Tongue (tissue), 1 donor: ENCODE measurements at regions not wholly inside any gene's neighbourhood (a gene's known extent, or its start where the extent isn't known, plus 50 kb on each side); places are given as distances from the start of the nearest gene placed in this dataset.
A peak's percentile ranks its signal among the peaks of the same experiment; 100 is the strongest.

Source experiments
- DNase-seq: peaks from one replicate; pipeline ENCODE4 v3.0.0-alpha.2; 2015

DNA sequence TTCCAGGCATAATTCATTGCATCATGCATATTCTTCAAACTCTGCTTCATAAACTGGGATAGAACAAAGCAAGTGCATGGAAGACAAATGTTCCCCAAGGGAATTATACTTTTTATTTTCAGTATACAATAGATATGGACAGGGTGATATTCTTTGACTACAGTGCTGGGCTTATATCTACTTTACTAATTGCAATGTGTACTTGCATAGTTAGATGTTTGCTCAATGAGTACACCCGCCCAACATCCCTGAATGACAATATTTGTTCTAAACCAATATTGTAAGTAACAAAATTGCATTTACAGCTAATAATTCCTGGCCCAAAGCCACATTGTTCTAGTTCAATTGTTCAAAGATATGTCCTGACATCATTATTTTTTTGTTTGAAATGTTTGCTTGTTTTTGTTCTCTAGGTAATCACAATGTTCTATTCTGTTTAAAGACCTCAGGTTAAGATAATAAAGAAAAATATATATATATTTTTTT, 171.4 kb downstream of the PTN start:
- no peak for DNase-seq

DNA sequence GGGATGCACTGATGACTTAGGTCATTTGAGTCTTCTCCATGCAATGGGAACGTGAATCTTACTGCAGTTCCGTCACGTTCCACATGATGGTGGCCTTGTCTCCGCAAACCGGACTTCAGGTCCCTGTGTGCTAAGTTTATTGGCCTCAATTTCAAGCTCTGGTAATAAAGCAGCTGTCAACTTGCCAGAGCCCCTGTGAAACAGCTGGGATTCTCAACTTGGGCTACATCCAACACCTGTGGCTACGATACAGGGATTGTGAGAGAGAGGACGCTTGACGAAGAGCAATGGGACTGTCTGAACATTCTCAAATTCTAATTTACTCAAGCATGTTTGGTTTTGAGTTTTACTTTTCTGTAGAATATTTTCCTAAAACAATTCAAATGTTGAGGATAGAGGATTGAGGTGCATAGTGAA, 174.2 kb downstream of the PTN start:
- peak; percentile 97 for DNase-seq

DNA sequence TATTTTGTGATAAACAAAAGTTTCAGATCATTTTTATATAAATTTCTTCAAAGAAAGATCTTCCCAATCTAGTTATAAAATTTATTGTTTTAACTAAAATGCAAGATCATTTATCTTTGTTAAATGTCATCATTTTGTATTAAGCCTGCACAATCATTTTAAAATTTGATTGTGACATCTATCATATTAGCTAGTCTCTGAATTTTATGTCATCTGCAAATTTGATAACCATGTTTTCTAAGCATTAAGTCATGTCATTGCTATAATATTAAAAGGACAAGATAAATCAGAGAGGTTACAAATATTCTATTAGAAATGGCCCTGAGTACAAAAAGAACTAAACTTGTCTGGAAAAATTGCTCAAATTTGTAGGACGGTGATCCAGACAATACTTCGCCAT, 175.9 kb downstream of the PTN start:
- DNase-seq: no peak

DNA sequence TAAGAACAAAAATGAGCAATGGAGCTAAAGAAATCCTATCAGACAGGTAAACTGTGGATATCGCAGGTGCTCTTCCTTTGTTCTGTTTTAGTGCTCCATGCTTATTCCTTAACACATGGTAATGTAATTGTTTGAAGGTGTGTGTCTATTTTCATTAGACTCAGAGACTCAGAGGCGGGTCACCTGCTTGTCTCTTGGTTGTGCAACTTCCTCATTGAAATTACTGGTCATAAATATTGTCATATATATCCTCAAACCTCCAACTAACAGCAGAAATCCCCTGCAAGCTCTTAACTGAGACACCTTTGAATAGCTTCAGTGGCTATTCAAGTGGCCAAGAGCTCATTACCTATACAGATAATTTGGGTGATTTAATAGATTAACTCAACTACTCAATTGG, 177.2 kb downstream of the PTN start:
- DNase-seq: no peak

DNA sequence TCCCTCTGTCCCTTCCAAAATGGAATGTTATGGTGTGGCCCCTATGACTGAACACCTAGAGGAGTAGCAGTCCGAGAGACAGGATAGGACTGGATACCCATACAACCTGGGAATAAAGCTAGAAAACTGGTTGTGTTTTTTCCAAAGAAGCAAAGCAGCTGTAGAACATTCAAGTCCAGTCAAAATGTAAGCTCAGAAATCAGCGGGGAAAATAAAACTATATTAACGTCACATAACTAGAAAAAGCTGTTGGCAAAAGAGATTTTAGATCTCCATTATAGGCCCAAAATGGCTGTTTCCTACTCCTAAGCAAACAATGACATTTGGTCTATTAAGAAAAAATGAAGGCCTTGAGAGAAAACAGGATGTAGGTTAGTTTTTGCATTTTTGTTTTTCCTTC, 177.7 kb downstream of the PTN start:
- peak; percentile 22 for DNase-seq

DNA sequence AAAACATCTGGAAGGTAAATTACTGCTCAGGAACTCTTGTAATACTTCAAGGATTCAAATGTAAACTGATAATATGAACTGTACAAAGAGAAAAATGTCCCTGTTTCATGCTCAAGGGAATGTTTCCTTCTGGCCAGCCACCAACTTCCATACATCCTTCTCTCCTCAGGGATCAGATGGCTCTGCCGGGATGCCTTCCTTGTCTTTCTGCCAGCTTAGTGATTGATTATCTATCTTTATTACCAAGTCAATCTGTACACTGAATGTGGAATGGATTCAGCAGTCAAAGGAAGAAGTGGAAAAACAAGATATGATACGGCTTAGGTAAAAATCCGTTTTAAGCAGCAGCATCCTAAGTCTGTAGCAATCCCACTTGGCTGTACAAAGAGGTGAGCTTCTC, 178.3 kb downstream of the PTN start:
- DNase-seq: no peak

DNA sequence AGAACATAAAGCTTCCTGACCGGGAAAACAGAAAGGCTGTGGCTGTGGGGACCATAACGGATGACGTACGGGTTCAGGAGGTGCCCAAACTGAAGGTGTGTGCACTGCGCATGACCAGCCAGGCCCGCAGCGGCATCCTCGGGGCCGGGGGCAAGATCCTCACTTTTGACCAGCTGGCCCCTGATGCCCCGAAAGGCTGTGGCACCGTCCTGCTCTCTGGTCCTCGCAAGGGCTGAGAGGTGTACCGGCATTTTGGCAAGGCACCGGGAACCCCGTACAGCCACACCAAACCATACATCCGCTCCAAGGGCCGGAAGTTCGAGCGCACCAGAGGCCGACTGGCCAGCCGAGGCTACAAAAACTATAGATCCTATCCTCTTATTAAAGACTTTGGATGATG, 179.3 kb downstream of the PTN start:
- DNase-seq: no peak

DNA sequence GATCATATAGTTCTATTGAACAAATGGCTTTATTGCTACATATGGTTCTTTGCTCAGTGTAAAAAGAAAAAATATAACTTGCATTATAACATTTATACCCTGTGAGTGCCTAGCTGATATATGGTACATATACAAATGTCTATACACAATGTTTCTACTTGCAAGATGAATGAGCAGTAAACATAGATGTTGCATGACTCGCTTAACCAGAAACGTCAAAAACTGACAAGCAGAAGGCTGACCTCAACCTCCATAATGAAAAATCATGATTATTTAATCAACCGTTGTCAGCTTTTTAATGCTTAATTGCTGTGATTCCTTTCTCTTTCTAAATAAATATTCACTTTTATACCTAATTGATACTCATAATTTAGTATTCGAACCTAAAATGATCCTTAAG, 183.3 kb downstream of the PTN start:
- no peak for DNase-seq

DNA sequence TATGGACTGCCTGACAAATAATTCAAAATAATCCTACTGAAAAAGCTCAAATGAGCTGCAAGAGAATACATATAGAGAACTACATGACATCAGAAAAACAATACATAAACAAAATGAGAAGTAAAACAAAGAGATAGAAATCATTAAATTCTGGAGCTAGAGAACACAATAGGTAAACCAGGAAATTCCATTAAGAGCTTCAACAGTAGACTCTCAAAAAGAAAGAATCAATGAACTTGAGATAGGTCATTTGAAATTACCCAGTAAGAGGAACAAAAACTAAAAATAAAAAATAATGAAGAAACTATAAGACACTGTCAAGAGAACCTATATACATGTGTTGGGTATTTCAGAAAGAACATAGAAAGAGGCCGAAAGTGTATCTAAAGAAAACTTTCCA, 186.3 kb downstream of the PTN start:
- DNase-seq: no peak

DNA sequence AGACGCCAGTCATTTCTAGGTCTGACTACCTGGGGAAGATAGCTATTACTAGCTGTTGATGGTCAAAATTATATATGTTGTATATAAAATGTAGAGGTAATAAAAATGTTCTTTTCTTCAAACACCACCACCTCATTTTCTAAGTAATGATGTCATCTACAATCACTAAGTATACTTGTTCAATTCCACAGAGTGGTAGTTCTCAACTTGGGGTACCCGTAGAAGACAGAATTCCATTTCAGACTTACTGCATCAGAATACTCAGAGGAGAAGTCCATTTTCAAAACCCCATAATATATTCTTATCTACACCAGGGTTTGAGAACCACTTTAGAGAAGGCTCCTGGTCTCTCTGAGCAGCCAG, 191.9 kb downstream of the PTN start:
- no peak for DNase-seq

DNA sequence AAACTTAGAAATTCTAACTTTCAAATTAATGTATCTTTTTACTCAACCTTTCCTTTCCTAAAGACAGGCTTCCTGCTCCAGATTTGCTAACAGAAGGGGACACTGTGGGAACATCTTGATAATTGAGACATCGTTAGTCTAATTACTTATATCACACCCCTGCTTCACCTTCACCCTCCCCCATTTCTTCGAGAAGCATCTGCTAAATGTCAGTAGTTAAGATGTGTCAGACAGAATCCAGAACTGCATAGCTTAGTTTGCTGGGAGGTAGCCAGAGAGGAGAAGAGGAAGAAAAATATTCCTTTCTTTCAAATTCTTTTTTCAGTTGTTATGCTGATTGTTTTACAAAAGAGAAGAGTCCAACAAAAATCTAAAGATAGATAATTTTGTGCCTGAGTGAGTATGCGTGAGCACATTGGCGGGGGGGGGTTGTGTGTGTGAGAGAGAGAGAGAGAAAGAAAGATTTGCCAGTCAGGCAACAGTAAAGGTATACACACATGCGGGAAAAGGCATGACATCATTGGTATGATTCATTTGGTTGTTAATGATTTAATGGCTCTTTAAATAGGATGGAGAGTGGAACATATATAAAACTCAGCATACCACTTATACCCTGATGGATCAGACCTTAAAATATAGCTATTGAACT, 192.4 kb downstream of the PTN start:
- DNase-seq: peak; percentile 62

DNA sequence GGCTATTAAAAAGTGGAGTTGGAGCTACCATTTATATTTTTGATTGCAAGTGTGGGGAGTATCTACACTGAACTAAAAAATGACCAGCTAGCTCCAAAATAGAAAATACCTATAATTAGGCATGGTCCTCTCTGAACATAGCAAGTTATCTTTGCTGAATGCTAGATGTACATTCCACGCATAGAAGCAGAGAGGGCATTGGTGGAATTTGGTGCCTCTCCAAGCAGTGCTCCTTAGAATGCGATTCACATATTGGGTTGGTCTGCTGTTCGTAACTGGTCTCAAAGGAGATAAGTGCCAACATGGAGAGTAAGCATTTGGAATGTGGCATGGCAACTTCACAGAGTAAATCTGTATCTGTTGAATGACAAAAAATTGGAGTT, 196.2 kb downstream of the PTN start:
- DNase-seq: no peak

DNA sequence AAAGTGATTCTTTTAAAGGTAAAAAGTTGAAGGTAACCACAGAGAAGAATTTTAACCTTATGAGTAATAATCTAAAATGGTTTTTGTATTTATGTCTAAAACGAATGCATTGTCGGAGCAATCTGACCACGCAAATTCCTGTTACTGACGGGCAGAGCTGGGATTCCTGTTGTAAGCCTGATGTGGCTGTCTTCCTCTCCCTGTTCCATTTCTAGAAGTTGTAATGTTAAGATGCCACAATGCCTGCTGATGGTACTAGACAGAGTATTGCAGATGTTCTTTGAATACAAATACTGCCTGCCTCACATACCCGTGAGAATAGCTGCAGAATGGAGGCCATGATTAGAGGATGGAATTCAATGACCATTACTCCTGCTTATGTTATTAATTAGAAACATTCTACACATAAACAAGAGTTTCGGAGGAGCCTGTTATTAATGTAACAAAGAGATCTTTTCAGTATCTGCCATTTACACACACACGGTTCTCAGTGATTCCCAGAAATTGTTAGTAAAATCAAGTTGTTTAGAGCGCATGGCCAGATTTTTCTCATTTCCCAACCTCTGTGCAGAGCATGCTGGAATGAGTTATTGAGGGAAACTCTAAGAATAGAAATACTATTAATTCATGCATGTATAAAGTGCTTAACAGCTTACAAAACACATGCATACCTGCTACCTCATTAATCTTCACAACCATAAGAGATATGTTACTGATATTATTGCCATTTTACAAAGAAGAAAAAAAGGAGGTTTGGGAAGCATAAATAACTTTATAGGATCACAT, 196.8 kb downstream of the PTN start:
- no peak for DNase-seq

DNA sequence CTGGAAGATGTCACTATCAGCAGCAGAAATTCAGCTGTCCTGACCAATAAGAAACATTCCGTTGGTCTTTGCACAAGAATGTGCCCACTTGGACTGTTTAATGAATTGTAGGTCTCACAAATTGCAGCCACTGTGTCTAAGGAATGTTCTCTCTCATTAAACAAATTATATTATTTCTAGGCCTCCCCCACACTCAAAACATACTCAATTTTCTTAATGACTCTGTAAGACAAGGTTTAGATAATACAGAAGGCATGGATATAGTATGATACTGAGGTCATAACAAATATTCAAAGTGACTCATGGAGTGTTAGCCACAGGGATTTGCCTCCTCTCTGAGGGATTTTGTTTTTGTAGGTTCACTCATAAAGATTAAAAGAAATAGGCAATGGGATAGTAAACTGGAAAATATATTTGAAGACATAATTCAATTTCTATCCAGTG, 197.5 kb downstream of the PTN start:
- no peak for DNase-seq

DNA sequence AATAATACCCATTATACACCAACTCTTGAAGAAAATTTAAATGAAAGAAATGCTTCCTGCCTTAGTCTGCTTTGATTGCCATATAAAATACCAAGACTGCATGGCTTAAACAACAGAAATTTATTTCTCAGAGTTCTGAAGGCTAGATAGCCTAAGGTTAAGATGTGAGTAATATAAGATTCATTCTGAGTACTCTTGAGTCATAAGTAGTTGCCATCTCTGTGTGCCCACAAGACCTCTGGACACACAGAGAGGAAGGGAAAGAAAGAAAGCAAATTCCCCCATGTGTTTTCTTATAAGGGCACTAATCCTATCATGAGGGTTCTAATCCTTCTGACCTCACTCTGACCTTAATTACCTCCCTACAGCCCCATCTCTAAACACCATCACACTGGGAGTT, 201.2 kb downstream of the PTN start:
- DNase-seq: no peak

DNA sequence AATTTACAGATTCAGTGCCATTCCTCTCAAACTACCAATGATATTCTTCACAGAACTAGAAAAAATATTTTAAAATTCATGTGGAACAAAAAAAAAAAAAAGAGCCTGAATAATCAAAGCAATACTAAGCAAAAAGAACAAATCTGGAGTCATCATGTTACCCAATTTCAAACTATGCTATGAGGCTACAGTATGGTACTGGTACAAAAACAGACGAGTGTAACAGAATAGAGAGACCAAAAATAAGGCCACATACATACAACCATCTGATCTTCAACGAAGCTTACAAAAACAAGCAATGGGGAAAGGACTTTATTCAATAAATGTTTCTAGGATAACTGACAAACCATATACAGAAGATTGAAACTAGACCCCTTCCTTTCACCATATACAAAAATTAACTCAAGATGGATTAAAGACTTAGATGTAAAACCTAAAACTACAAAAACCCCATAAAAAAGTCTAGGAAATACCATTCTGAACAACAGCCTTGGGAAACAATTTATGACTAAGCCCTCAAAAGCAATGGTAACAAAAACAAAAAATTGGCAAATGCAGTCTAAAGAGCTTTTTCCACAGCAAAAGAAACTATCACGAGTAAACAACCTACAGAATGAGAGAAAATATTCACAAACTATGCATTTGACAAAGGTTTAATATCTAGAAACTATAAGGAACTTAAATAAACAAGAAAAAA, 207.7 kb downstream of the PTN start:
- DNase-seq: no peak

DNA sequence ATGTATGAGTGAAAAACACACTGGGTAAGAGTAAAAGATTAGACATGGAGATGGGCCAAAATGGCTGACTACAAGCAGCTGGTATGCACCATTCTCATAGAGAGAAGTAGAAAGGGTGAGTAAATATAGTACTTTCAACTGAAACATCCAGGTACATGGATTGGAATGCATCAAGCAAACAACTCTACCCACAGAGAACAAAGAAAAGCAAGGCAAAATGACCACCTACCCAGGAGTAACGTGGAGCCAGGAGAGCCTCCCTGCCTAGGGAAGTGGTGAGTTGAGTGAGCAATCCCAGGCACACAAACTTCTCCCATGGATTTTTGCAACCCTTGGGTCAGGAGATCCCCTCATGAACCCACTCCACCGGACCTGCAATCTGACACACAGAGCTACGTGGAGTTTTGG, 212.8 kb downstream of the PTN start:
- no peak for DNase-seq

DNA sequence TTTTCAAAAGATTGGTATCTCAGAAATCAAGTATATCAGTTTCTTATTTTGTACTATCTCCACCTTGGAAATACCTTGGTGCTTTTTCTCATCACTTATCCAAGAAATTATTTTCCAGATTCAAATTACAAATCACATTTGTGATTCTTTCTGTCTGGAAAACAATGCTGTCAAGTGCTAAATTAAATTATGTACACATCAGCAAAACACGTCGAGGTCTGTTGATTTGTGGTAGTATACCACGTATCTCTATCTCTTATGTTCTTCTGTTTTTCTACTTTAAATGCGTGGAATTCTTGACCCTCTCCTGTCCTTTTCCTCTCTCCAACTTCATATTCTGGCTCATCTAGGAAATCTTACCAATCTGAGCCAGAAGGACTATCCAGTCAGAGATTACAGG, 214.5 kb downstream of the PTN start:
- no peak for DNase-seq

DNA sequence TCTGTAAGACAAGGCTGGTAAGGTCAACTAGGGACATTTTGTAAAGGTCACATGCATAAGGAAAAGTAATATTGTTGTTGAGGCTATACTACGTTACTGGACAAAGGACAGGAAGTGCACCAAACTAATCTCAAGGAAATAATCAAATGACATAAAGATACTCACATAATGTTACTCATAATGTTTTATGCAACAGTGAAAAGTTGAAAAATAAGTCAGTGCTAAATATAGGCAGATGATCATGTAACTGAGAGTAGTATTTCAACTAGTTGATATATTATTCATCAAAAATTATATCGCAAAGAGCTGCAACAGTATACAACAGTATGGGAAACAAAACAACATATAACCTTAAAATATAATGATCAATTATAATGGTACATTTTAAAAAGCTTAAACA, 215.7 kb downstream of the PTN start:
- DNase-seq: no peak

DNA sequence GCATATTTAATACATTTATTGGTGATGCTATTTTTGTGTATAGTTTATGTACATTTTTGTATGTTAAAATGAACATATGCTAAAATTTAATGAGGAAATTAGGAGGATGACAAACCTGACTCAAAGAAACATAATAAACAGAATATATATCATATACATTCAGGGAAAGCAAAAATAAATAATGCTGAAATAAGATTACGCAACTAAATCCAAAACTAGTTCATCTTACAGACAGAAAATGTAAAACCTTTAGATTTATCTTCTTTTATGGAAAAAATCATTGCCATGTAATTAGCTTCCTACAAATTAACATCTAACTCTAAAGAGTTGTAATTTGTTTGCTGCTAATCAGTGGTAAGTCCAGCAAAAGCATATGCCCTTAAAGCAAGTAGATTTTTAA, 216.5 kb downstream of the PTN start:
- no peak for DNase-seq

DNA sequence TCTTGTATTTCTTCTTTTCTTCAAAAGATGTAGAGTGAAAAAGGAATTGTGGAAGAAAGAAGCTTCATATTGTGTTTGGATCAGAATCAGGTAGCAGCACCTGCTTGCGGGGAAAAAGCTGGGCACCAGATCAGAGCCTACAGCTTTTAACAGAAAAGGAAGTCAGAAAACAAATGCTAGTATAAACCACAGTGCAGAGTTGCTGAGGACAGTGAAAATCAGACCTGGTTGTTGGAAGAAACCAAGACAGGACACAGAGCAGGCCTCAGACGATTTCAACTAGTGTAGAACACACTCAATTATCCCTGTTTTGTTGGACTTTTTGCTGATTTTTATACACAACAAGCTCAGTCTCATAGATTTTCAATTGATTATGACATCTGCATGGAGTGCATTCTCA, 221.4 kb downstream of the PTN start:
- DNase-seq: no peak

DNA sequence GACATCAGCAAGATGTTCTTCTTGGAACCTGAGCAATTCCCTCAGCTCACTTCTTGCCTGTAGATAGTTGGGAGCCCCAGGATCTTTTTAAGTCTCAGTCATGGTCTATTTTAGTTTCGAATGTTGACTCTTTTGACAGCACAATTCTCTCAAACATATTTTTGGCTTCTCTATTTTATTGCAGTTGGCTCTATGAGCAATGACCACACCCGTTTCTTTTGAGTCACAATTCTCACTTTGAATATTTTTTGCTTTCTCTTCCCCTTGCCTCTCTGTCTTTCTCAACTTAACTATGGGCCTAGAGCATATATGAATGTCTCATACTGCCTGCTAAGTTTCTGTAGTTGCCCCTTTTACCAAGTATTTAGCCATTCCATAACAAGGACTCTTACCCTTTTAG, 222.8 kb downstream of the PTN start:
- peak; percentile 7 for DNase-seq

DNA sequence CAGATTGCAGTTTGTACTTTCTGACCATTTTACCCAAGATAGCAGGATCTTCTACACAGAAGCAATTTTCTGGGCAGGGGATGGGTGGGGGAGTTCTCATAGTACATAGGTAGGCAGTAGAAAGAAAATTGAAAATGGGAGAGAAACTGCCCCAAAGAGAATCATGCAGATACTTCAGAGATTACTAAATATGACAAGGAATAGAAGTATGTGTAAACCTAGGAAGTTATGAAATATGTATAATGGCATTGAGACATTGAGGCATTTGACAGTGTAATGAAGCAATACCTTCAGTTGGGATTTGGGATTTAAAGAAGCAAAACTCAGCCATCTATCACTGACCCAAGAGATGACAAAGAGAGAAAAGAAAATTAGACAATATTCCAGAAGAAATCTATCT, 233.0 kb downstream of the PTN start:
- DNase-seq: no peak

DNA sequence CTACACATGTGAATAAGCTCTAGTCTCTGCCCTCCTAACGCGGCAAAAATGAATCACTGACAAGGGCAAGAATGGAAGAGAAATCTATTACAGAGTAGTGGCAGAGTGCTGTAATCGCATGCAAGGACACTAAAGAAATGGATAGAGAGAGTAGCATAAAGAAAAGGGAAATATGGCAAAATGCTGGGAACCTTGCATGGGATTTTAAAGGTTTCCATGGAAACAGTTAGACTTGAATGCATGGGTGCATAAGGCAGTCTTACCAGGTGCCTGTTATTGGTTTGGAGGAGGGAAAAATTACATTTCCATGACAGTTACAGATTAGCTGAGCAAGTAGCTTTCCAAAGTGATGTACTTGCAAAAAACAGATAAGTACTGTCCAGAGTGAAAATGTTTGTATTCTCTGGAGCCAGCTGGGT, 233.4 kb downstream of the PTN start:
- DNase-seq: no peak
